Gastroesophageal sphincter (tissue), 3 donors: ENCODE measurements at regions not wholly inside any gene's neighbourhood (a gene's known extent, or its start where the extent isn't known, plus 50 kb on each side); places are given as distances from the start of the nearest gene placed in this dataset.

Source experiments
- CTCF ChIP-seq, 4 experiments: fragments of 200-600 bp in 2 of 4; fragments of 450-650 bp in 2 of 4; sonication (generic) in 1 of 4; IDR thresholded peaks; one replicate each; pipeline ENCODE4 v1.5.1; 2017 to 2019; ENCODE audit warnings: antibody characterized with exemption in 4 of 4, mild to moderate bottlenecking in 2 of 4, moderate library complexity in 2 of 4
- POLR2A ChIP-seq, 2 donors: fragments of 450-650 bp; IDR thresholded peaks; one replicate each; pipeline ENCODE4 v1.6.1; 2017; ENCODE audit warnings: antibody characterized with exemption in 2 of 2, mild to moderate bottlenecking in 2 of 2, moderate library complexity in 1 of 2
- POLR2AphosphoS5 ChIP-seq: sonication (generic); formaldehyde crosslinking; IDR thresholded peaks from one replicate; pipeline ENCODE4 v1.6.1; 2017; ENCODE audit warnings: antibody characterized with exemption

DNA sequence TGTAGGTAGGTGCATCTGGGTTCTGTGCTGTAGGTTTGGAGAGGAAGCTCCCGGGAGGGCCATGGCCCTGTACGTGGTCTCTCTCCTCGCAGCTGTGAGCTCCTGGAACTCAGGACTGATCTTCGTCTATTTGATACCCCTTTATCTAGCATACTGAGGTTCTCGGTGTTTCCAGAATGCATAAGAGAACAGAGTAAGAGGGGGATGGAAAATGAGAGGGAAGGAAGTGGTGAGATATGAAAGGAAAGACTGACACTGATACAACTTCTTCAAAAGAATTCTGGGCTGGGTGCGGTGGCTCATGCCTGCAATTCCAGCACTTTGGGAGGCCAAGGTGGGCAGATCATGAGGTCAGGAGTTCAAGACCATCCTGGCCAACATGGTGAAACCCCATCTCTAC, 90.7 kb downstream of the CHRD start:
- TF ChIP-seq POLR2A (IDR thresholded peaks at IDR 0.05) (no peak), CTCF (IDR thresholded peaks at IDR 0.05) (no peak), POLR2AphosphoS5 (no peak)
